Vagina (tissue), 2 donors: ENCODE measurements at regions not wholly inside any gene's neighbourhood (a gene's known extent, or its start where the extent isn't known, plus 50 kb on each side); places are given as distances from the start of the nearest gene placed in this dataset.

ENCODE experiments used
- POLR2A ChIP-seq, 2 donors: fragments of 450-650 bp; IDR thresholded peaks; one replicate each; pipeline ENCODE4 v1.6.1; 2017; ENCODE audit warnings: antibody characterized with exemption in 2 of 2, mild to moderate bottlenecking in 2 of 2, moderate library complexity in 2 of 2
- POLR2AphosphoS5 ChIP-seq, 2 donors: sonication (generic); formaldehyde crosslinking; IDR thresholded peaks; one replicate each; pipeline ENCODE4 v1.9.0; 2017; ENCODE audit warnings: antibody characterized with exemption in 2 of 2, mild to moderate bottlenecking in 2 of 2, low read depth in 1 of 2; ENCODE audit not compliant: insufficient read depth in 1 of 2
- TF ChIP-seq, protein P1 (sequence below), 3 experiments: fragments of 450-650 bp in 2 of 3; fragments of 200-600 bp in 1 of 3; sonication (generic) in 1 of 3; IDR thresholded peaks; one replicate each; pipeline ENCODE4 v1.5.1; 2017 to 2019; ENCODE audit warnings: antibody characterized with exemption in 3 of 3, mild to moderate bottlenecking in 2 of 3, moderate library complexity in 2 of 3

DNA sequence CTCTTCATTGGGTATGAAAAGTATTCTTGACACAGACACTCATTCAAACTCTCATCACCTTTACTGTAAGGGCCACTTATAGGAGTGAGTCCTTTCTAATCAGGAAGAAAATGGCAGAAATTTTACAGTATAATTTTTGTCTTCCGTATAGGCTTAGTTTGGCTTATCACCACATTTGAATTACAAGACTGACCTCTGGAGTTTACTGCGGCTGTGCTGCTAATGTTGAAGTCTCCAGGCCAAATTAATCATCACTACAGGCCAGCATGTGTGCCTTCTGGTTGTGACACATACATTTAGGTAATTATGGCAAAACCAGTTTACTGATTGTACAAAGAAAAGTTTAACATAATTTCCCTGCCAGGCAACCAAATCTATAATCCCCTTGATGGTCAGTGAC, 753.6 kb upstream of the GCFC2 start:
- TF ChIP-seq POLR2A (IDR thresholded peaks at IDR 0.05) = no peak
- TF ChIP-seq POLR2AphosphoS5 (IDR thresholded peaks at IDR 0.05; ENCODE audit: insufficient read depth in 1 of 2, low read depth in 1 of 2) = no peak
- TF ChIP-seq, protein P1, sequence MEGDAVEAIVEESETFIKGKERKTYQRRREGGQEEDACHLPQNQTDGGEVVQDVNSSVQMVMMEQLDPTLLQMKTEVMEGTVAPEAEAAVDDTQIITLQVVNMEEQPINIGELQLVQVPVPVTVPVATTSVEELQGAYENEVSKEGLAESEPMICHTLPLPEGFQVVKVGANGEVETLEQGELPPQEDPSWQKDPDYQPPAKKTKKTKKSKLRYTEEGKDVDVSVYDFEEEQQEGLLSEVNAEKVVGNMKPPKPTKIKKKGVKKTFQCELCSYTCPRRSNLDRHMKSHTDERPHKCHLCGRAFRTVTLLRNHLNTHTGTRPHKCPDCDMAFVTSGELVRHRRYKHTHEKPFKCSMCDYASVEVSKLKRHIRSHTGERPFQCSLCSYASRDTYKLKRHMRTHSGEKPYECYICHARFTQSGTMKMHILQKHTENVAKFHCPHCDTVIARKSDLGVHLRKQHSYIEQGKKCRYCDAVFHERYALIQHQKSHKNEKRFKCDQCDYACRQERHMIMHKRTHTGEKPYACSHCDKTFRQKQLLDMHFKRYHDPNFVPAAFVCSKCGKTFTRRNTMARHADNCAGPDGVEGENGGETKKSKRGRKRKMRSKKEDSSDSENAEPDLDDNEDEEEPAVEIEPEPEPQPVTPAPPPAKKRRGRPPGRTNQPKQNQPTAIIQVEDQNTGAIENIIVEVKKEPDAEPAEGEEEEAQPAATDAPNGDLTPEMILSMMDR (IDR thresholded peaks at IDR 0.05) = no peak
